Neural crest cell (in vitro differentiated cells): ENCODE measurements at regions not wholly inside any gene's neighbourhood (a gene's known extent, or its start where the extent isn't known, plus 50 kb on each side); places are given as distances from the start of the nearest gene placed in this dataset.

Source experiments
- DNase-seq: peaks from one replicate; pipeline ENCODE4 v3.0.0; 2021; ENCODE audit warnings: low read depth, mixed read lengths, low spot score
- H3K27ac Mint-ChIP-seq: one replicate; pipeline ENCODE4 v1.8.0; 2021; ENCODE audit warnings: mild to moderate bottlenecking, mixed read lengths; ENCODE audit not compliant: unreplicated experiment
- H3K27me3 Mint-ChIP-seq: 2 replicates; pipeline ENCODE4 v1.8.0; 2021; ENCODE audit warnings: low read depth, mild to moderate bottlenecking, mixed read lengths
- H3K36me3 Mint-ChIP-seq: 2 replicates; pipeline ENCODE4 v1.8.0; 2021; ENCODE audit warnings: low read depth, mild to moderate bottlenecking, mixed read lengths
- H3K4me1 Mint-ChIP-seq: 2 replicates; pipeline ENCODE4 v1.8.0; 2021; ENCODE audit warnings: mixed read lengths
- H3K4me3 Mint-ChIP-seq: one replicate; pipeline ENCODE4 v1.8.0; 2021; ENCODE audit warnings: mild to moderate bottlenecking, mixed read lengths
- H3K9me3 Mint-ChIP-seq: 2 replicates; pipeline ENCODE4 v1.8.0; 2021; ENCODE audit warnings: mixed read lengths
- CTCF ChIP-seq: fragments of 200-600 bp; sonication (generic); conservative IDR thresholded peaks from 2 replicates; pipeline ENCODE4 v1.5.0; 2021; ENCODE audit warnings: antibody characterized with exemption, mild to moderate bottlenecking

GRCh38 chr2:76633276-76633921 lies 888.8 kb downstream of the LRRTM4 start:
- no peak overlapping the region for H3K4me3 Mint-ChIP-seq
- no peaks in the 10 kb centered on the region for H3K36me3 Mint-ChIP-seq
- H3K4me1 Mint-ChIP-seq, result no peaks in the 10 kb centered on the region
- H3K27me3 Mint-ChIP-seq, result no peaks in the 10 kb centered on the region
- no peak for DNase-seq
- no peak for TF ChIP-seq CTCF
- peaks cover 2% of the 10 kb centered on the region for H3K9me3 Mint-ChIP-seq
- H3K27ac Mint-ChIP-seq, result no peak overlapping the region

- Mint-ChIP-seq H3K9me3 (peaks cover 4% of the 10 kb centered on the region), H3K4me3 (no peak overlapping the region), H3K27ac (no peak overlapping the region), H3K36me3 (no peaks in the 10 kb centered on the region), H3K27me3 (no peaks in the 10 kb centered on the region), H3K4me1 (no peaks in the 10 kb centered on the region)
- no peak for TF ChIP-seq CTCF
- DNase-seq, result no peak
Observed at GRCh38 chr2:76625101-76625500, 897.1 kb downstream of the LRRTM4 start.

- H3K4me3 Mint-ChIP-seq, result no peak overlapping the region
- no peak for DNase-seq
- no peak for TF ChIP-seq CTCF
- H3K36me3 Mint-ChIP-seq, result no peaks in the 10 kb centered on the region
- no peak overlapping the region for H3K27ac Mint-ChIP-seq
- H3K4me1 Mint-ChIP-seq, result no peaks in the 10 kb centered on the region
- H3K9me3 Mint-ChIP-seq, result no peaks in the 10 kb centered on the region
- no peaks in the 10 kb centered on the region for H3K27me3 Mint-ChIP-seq
Observed at GRCh38 chr2:76613330-76613729, 902.6 kb upstream of the GCFC2 start.

- Mint-ChIP-seq H3K36me3 (no peaks in the 10 kb centered on the region), H3K4me3 (no peak overlapping the region), H3K27me3 (no peaks in the 10 kb centered on the region), H3K4me1 (no peaks in the 10 kb centered on the region), H3K27ac (no peak overlapping the region), H3K9me3 (no peaks in the 10 kb centered on the region)
- DNase-seq, result no peak
- no peak for TF ChIP-seq CTCF
Observed at GRCh38 chr2:76612764-76613163, 902.0 kb upstream of the GCFC2 start.

- Mint-ChIP-seq H3K9me3 (no peaks in the 10 kb centered on the region), H3K27ac (no peak overlapping the region), H3K4me1 (no peaks in the 10 kb centered on the region), H3K4me3 (no peak overlapping the region), H3K27me3 (no peaks in the 10 kb centered on the region), H3K36me3 (no peaks in the 10 kb centered on the region)
- DNase-seq, result no peak
- no peak for TF ChIP-seq CTCF
Observed at GRCh38 chr2:76610451-76610850, 899.7 kb upstream of the GCFC2 start.
